GM21515 (cell line): ENCODE measurements at regions not wholly inside any gene's neighbourhood (a gene's known extent, or its start where the extent isn't known, plus 50 kb on each side); places are given as distances from the start of the nearest gene placed in this dataset.

Experiments
- ATAC-seq: cut with Tn5 transposase; IDR thresholded peaks from one replicate; pipeline ENCODE4 v1.9.1; 2021; ENCODE audit not compliant: unreplicated experiment

DNA sequence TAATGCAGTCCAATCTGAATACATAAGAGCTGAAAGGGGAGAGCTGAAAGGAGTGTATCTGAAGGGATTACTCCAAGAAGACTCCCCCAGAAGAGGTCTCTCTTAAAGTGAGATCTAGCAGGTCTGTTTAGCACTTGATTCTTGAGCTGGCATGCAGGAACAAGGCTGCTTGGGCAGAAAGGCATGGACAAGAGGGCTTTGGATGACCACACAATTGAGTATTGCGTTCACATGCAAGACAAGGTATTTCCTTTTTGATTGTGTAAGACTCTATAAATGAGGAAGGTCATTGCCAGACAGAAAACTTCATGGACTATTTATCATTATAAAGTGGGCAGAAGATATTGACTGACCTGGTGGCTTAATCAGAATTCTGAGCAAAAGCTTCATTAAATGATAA, 145.5 kb upstream of the AFF2 start:
- ATAC-seq = no peak

DNA sequence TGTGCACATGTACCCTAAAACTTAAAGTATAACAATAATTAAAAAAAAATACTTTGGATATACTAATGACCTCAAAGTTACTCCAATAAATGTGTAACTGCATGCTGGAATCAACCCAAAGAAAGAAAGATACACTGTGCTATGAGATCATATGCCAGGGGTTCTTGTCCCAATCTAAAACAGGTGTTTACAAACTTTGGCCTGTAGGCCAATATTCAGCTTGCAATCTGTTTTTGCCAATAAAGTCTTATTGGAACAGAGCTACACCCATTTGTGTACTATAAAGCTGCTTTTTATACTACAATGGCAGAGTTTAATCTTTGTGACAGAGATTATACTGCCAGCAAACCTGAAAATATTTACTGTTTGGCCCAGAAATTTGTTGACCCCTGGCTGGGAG, 138.8 kb upstream of the AFF2 start:
- no peak for ATAC-seq

DNA sequence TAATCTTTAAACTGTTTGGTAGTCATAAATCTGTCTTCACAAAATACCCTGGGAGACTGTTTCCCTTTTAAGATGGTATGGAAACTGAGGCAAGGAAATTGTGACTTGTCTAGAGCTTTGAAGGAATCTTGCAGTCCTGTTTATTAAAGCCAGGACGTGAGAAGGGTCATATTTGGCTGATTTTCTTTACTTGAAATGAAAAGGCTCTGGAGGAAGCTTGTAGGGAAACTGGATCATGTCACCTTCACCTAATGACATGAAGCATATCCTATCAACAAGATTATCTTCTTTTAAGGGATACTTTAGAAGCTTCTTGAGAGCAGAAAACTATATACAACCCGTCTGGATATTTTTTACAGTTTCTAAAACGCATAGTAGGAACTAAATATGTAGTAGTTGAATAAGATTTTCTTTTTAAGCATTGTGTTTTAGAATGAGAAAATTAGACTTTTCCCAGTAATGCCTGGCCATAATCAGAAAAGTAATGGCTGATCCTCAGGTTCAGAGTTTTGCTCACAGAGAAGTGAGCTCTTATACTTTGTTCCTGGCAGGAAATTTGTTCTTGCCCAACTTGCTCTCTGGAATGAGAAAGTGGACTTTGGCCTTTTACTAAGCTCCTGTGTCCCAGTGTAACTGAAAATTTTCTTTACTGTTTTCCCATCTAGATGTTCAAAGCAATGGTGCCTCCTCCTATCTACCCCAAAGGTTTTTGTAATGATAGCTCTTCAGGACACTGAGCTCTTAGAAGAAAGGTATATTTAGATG, 136.8 kb upstream of the AFF2 start:
- no peak for ATAC-seq

DNA sequence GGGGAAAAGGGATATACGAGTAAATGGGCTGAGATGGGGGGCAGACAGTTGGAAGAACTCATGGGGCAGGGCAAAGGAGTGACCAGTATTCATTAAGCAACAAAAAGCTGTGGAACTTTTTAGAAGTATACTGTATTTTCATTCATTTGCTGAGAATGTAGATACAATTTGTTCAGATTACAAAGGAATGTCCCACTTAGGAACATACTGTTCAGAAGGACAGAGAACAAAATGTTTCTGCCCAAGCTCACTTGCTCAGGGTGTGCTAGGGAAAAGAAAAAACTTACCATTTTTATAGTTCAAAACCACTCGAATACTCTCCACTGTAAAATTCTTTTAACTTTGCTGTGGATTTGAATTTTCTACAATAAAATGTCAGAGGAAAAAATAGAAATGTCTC, 135.2 kb upstream of the AFF2 start:
- ATAC-seq = no peak

DNA sequence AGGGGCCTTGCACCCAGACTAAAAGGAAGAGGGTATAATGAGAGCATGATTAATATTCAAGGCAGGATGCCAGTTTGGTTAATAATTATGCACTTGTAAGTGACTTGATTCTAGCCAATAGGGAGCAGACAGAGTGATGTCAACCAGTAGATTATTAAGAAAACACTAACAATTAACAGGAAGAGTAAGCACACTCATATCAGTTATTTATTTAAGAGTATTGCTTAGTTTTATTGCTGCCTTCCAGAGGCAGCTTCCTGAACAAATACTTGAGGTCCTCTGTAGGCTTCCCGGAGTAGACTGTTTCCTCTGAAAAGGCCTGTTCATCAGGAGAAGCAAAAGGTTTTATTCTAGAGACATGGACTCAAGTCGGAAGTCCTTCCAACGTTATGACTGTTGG, 129.1 kb upstream of the AFF2 start:
- ATAC-seq = no peak

DNA sequence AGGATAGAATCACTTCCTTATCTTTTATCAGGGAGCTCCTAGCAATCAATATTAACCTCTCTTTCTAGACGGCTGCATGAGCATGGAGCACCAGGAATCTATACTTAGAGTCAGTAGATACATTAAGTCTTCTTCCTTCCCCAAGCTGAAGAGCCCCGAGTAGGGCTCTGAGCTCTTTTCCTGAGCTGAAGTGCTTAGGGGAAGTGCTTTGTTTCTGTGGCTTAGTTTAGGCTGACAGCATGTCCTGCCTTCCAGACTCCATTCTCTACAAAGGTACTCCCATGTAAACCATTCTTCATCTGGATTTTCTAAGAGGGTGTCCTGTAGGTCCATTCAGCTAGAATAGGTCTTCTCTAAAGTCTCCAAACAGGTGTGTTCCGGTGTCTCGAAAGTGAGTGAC, 127.5 kb upstream of the AFF2 start:
- no peak for ATAC-seq

DNA sequence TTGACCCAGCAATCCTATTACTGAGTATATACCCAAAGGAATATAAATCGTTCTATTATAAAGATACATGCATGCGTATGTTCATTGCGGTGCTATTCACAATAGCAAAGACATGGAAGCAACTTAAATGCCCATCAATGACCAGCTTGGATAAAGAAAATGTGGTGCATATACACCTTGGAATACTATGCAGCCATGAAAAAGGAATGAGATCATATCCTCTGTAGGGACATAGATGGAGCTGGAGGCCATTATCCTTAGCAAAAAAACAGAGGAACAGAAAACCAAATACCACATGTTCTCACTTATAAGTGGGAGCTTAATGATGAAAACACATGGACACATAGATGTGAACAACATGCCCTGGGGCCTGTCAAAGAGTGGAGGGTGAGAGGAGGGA, 124.1 kb upstream of the AFF2 start:
- no peak for ATAC-seq

DNA sequence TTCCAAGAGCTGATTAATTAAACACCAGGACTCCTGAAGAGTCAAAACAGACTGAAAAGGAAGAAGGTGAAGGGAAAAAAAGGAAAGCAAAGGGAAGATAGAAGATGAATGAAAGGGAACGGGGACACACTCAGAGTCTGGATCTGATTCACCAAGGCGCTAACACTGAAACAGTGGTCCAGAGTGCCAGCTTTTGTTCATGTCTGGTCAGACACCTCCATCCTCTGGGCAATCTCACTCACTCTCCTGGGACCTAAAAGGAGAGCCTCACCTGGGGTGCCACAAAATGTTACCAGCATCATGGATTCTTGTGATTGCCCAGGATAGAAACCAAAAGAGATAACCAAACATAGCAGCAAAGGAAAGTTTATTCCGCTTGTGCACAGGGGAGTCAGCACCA, 120.3 kb upstream of the AFF2 start:
- no peak for ATAC-seq

DNA sequence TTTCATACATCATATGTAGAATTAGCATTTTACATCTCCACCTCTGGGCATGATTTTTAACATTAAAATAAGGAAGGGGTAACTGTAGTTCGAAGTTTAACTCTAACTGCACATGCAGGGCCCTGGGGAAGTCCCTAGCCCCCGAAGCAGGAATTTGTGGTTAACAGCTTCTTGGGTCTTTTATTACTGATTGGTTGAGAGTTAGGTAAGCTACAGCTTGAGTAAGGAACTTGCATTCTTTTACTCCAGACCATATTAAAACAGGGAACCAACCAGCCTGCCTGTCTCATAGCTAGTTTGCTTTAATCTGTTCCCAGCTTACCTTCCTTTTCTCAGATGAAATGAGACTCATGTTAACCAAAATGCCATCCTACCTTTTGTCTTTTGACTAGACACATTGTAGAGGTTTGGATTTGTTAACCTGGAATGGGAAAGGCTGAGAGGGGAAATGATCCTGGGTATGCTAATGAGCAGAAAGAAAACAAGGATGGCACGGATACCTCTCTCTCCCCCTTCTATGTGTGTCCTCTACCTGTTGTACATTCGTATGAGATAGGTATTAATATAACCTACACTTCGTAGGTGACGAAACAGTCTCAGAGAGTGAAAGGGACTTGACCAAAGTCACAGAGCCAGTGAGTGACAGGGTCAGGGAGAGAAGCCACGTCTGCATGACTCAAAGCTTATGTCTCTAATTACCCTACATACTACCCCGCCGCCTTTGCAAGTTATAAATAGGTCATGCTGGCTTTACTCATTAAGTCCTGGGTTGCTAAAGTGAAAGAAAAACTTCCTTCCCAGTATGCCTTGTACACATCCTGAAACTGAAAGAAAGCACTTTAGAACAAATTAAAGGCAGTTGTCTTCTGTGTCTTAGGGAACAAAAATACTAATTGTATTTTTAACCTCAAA, 119.5 kb upstream of the AFF2 start:
- ATAC-seq = peak; percentile 88

DNA sequence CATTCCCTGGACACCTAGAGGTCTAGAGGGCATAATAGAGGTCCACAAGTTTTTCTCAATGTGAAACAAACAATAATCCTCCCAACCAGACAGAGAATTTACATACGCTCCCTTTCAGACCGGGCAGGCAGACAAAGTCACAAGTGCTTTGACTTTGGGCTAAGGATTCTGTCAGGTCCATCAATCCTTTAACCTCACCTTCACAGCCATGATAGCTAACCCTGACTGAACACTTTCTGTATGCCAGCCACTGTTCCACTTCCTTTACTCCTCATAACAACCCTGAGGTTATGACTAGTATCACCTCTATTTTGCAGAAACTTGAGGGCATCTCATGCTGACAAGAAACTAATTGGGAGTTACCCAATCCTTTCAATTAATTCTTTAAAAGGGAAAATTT, 118.8 kb upstream of the AFF2 start:
- ATAC-seq = peak; percentile 29

DNA sequence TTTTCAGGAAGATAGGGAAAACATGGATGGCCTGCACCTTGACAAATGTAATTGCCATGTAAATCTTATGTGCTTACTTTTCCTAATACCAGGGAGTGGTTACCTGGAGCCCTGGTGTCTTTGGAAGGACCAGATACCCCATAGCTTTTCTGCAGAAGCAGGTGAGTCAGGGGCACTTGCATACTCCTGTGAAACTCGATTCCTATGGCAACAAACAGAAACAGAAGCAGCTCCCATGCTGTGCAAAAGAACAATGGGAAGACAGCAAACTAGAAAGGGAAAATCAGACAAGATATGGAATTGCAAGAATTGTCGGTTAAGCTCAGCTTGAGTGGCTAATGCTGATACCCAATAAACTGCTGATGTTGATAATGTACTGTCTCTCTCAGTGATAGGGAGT, 117.4 kb upstream of the AFF2 start:
- no peak for ATAC-seq

DNA sequence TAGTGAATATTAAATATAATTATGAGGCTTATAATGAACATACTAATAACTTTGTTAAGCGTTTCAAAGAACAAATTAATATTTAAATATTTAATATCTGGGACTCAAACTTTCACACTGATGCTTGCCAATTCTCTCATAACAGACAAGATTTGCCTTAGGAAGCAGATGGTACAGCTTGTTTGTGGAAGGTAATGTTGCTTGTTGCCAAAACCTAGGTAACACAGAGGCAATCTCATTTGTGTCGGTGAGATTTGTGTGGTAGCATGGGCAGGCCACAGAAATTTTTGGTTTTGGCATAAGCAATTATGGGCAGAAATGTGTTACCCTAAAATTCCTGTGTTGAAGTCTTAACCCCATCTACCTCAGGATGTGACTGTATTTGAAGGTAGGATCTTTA, 114.9 kb upstream of the AFF2 start:
- no peak for ATAC-seq

DNA sequence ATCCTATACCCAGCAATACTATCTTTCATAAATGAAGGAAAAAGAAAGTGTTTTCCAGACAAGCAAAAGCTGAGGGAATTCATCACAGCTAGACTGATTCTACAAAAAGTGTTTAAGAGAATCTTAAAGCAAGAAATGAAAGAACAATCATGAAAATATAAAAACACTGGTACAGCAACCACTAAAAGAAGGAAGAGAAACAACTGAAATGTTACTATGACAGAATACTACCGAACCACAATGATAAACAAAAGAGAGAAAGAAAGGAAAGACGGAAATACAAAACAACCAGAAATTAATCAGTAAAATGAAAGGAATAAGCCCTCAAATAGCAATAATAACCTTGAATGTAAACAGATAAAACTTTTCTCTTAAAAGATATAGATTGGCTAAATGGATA, 110.8 kb upstream of the AFF2 start:
- ATAC-seq = no peak

DNA sequence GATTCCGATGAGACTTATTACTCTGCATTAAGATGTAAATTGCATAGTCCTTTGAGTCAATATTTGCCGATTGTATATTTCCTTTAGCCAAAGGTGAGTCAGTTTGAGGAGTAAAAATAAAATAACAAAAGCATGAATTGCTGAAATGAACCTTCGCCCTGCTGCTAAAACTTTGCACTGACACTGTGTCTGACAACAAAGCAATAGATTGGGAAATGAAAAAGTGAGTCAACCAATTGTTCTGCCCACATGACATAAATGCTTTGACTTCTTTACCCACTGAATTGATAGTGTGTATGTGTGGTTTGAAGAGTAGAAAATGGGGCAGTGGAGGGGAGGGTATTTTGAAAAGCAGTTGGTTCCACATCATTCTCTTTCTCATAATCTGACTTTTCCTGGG, 88.4 kb upstream of the AFF2 start:
- ATAC-seq = no peak

DNA sequence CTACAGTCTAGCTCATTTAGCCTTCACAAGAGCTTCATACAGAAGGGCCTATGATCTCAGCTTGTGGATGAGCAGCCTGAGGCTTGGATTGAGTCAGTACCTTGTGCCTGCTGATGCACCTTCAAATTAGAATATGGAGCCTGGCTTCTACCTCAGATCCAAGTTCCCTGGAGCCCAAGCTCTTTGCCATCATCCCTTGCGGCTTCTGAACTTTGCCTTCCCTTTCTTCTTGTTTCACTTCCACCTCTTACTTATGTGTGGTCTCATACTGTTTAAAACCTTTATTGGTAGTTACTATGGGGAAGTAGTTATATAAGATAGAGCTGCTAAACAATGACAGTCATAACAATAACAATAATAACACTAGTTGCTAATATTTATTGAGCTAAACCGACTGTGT, 84.3 kb upstream of the AFF2 start:
- no peak for ATAC-seq

DNA sequence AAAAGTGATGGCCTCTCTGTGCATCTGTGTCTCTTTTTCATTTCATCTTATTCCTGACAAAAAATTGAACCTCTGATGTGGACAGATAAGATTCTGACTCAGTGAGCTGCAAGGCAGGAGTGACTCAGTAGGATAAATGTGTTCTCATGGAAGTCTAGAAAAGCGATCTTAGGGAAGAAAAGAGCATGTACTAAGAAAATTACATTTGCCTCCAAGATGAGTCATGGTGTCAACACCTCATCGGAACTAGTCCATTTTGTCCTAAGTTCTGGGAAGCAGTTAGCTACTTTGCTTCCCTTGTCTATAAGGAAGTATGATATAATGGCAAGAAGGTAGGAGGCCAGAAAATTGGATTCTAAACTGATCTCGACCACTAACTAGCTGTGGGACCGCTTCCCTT, 83.5 kb upstream of the AFF2 start:
- ATAC-seq = no peak

DNA sequence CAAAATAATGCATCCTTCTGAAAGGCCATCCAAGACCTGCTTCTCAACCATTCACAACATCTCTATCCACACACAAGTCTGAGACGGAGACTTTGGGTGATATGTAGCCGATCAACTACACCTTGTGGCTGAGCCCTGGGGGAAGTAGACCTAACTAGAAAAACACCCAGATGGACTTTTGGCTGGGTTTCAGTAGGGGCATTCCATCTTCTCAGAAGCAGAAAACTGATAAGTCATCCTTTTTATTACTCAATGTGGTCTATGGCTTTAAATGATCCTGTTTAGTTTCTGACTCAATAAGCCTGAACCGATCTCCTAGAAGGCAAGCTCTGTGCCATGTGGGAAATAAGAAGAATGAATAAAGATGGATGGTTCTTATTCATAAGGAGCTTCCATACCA, 82.5 kb upstream of the AFF2 start:
- no peak for ATAC-seq

DNA sequence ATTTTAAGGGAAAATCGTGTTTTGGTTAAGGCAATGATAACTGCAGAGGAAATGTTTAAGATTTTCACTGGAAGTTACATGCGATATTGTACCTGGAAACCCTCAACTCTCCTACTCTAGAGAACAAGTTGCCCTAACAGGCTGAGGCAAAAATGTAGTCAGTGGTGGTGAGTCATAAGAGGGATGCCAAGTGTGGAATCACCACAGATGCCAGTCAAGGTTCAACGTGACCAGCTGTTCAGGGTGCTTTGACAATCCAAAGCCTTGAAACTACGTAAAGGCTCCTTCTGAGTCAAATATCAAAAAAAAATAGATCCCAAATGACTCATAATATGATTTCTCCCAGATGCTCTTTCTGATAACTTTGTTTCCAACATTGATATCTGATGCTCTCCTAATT, 77.9 kb upstream of the AFF2 start:
- no peak for ATAC-seq

DNA sequence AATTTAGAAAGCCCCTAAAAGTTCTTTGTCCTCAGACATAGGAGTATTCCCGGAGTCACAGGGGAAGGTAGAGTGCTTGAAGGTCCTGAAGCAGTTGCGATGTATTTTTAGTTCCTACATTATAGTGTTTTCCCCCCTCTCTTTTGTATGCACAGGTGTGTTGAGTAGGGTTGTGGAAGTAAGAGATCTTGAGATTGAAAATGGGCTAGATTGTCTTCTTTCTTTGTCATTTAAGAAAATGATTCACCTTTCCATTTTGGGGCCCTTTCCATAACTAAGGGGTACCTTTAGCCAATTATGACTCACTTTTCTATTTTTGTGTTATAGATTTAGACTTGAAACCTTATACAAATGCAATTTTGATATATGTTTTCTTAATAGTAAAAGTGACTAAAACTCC, 75.8 kb upstream of the AFF2 start:
- no peak for ATAC-seq

DNA sequence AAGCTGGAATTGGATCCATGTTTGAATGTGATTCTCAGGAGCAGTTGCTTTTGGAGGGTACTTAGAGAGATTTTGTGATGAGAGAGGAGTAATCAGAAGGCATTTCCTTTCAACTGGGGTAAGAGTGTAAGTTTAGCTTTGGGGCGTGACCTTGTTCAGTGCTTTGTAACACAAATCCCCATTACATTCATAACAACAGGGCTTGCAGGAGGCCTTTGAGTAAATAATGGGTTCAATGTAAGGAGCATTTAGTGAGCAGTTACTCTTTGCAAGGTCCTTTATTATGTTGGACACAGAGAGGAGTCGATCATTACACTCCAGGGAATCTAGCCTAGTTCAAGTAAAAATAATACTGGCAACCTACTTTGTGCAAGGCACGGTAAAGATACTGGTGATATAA, 74.0 kb upstream of the AFF2 start:
- no peak for ATAC-seq

DNA sequence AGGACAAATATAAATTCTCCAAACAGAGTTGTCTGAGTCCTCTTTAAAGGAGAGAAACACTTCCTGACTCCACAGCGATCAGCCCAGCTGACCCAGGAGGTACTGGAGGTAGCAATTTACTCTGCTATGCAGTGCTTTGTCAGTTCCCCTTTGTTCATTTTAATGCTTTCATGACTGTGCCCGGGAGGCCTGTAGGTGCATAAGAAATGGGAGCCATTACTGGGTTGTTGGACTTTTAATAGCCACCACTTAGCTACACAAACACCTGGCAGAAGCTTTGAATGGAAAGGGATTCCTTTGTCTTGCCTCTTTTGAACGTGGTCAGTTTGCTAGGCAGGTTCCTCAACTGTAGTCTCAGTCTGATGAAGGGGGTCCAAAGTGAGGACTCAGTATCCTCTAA, 59.0 kb upstream of the AFF2 start:
- ATAC-seq = no peak

DNA sequence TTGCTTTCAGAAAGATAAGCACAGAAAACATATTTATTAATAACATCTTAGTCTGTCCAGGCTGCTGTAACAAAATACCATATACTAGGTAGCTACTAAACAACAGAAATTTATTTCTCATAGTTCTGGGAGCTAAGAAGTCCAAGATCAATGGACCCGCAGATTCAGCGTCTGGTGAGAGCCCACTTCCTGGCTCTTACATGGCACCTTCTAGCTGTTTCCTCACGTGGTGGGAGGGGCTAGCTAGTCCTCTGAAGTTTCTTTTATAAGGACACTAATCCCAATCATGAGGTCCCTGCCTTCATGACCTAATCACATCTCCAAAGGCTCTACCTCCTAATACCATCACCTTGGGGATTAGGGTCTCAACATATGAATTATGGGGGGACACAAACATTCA, 57.2 kb upstream of the AFF2 start:
- ATAC-seq = no peak

DNA sequence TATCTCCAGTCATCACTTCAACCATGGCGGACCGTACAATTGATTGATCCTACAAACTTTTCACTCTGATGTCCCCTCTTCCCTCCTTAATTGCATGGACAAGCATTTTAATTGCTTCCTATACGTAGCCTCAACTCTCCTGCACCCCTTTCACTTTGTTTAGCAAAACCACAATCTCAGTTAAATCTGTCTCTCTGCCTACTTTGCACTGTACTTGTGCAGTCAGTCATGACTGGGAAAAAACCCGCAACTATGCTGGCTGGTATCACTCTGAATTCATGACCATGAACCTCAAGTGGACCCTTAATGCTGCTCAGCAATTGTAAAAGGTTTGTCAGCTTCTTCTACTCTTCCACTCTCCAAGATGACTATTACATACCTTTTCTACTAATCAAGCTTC, 51.7 kb upstream of the AFF2 start:
- no peak for ATAC-seq
